OCI-LY3 (cell line): ENCODE measurements at regions not wholly inside any gene's neighbourhood (a gene's known extent, or its start where the extent isn't known, plus 50 kb on each side); places are given as distances from the start of the nearest gene placed in this dataset.

Source experiments
- EZH2phosphoT487 ChIP-seq: fragments of 200-600 bp; shearing (Covaris generic); IDR thresholded peaks from 2 replicates; pipeline ENCODE4 v1.6.1; 2018; ENCODE audit warnings: antibody characterized with exemption, mixed run types, low read depth
- TF ChIP-seq, protein P1 (sequence below): fragments of 200-600, 300-600 bp; sonication (generic); IDR thresholded peaks from 2 replicates; pipeline ENCODE4 v1.5.1; 2014; ENCODE audit warnings: antibody characterized with exemption, low read length, low read depth

DNA sequence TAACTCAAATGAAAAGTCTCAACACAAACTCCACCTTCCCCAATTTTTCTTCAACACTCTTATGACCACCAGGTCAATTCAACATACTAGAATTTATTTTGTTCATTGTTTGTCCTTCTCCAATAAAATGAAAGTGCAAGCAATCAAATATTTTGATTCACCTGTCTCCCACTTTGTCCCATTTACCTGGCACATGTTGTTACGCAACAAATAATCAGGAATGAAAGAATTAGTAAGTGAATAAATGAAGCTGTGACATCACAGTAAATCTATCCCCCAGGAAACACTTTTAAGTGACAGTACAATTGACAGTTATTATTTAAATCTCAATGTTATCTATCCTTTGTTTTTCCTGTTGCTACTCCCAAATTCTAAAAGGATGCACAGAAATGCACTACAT is 393.7 kb upstream of the OPRM1 start:
- TF ChIP-seq, protein P1, sequence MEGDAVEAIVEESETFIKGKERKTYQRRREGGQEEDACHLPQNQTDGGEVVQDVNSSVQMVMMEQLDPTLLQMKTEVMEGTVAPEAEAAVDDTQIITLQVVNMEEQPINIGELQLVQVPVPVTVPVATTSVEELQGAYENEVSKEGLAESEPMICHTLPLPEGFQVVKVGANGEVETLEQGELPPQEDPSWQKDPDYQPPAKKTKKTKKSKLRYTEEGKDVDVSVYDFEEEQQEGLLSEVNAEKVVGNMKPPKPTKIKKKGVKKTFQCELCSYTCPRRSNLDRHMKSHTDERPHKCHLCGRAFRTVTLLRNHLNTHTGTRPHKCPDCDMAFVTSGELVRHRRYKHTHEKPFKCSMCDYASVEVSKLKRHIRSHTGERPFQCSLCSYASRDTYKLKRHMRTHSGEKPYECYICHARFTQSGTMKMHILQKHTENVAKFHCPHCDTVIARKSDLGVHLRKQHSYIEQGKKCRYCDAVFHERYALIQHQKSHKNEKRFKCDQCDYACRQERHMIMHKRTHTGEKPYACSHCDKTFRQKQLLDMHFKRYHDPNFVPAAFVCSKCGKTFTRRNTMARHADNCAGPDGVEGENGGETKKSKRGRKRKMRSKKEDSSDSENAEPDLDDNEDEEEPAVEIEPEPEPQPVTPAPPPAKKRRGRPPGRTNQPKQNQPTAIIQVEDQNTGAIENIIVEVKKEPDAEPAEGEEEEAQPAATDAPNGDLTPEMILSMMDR: no peak
- no peak for TF ChIP-seq EZH2phosphoT487
